Stomach (tissue), 4 donors: ENCODE measurements at regions not wholly inside any gene's neighbourhood (a gene's known extent, or its start where the extent isn't known, plus 50 kb on each side); places are given as distances from the start of the nearest gene placed in this dataset.
"Not testable (repeated sequence)": the region's sequence is repeated elsewhere in the genome, so short reads cannot be mapped to it uniquely, and the experiment has no call there.

Experiments used
- CTCF ChIP-seq, 7 experiments: fragments of 450-650 bp in 4 of 7; fragments of 200-600 bp in 3 of 7; sonication (generic) in 3 of 7; IDR thresholded peaks; one replicate each; pipeline ENCODE4 v1.5.1; 2016 to 2019; ENCODE audit warnings: antibody characterized with exemption in 7 of 7, control low read depth in 2 of 7, mild to moderate bottlenecking in 1 of 7
- EP300 ChIP-seq: sonication (generic); formaldehyde crosslinking; IDR thresholded peaks from one replicate; pipeline ENCODE4 v1.6.1; 2017; ENCODE audit warnings: antibody characterized with exemption
- POLR2A ChIP-seq, 4 donors: fragments of 450-650 bp; IDR thresholded peaks; one replicate each; pipeline ENCODE4 v1.6.1; 2016; ENCODE audit warnings: antibody characterized with exemption in 4 of 4, control low read depth in 2 of 4, mild to moderate bottlenecking in 1 of 4, moderate library complexity in 1 of 4
- POLR2AphosphoS5 ChIP-seq, 3 donors: sonication (generic); formaldehyde crosslinking; IDR thresholded peaks; one replicate each; pipeline ENCODE4 v1.6.1; 2016; ENCODE audit warnings: antibody characterized with exemption in 3 of 3

- not testable (repeated sequence) for TF ChIP-seq CTCF (IDR thresholded peaks at IDR 0.05); POLR2AphosphoS5 (IDR thresholded peaks at IDR 0.05); POLR2A (IDR thresholded peaks at IDR 0.05); EP300
Measured at GRCh38 chr17:16832853-16833252, 139.1 kb downstream of the TNFRSF13B start.
